Calu3 (cell line): ENCODE measurements at regions not wholly inside any gene's neighbourhood (a gene's known extent, or its start where the extent isn't known, plus 50 kb on each side); places are given as distances from the start of the nearest gene placed in this dataset.

Source experiments
- BruUV-seq: library from RNA; stranded (reverse); fragments of 400-500 nt; replicated peaks from 2 replicates; lab custom pipeline; 2021; lab: Mats Ljungman, UMichigan
- CTCF ChIA-PET: fragments of 300-600 bp; sonication (Branson Sonifier 250); formaldehyde crosslinking; loops from one replicate; lab custom pipeline; 2022; ENCODE audit warnings: antibody characterized with exemption; lab: Charles Lee
- DNase-seq: peaks from one replicate; pipeline ENCODE4 v3.0.0; 2022
- H3K27ac Mint-ChIP-seq: one replicate; pipeline ENCODE4 v1.8.0; 2022; ENCODE audit warnings: mixed read lengths; ENCODE audit not compliant: unreplicated experiment
- H3K27me3 Mint-ChIP-seq: one replicate; pipeline ENCODE4 v1.8.0; 2022; ENCODE audit warnings: mixed read lengths; ENCODE audit not compliant: unreplicated experiment
- H3K36me3 Mint-ChIP-seq: one replicate; pipeline ENCODE4 v1.8.0; 2022; ENCODE audit warnings: mild to moderate bottlenecking, moderate library complexity, mixed read lengths; ENCODE audit not compliant: insufficient read depth, unreplicated experiment
- H3K4me1 Mint-ChIP-seq: one replicate; pipeline ENCODE4 v1.8.0; 2022; ENCODE audit warnings: mild to moderate bottlenecking, low read depth, mixed read lengths; ENCODE audit not compliant: unreplicated experiment
- H3K4me3 Mint-ChIP-seq: one replicate; pipeline ENCODE4 v1.8.0; 2022; ENCODE audit warnings: mild to moderate bottlenecking, low read depth, moderate library complexity, mixed read lengths; ENCODE audit not compliant: unreplicated experiment
- H3K9me3 Mint-ChIP-seq: one replicate; pipeline ENCODE4 v1.8.0; 2022; ENCODE audit warnings: low read depth, mixed read lengths; ENCODE audit not compliant: unreplicated experiment
- CTCF ChIP-seq: fragments of 200-600 bp; IDR thresholded peaks from one replicate; pipeline ENCODE4 v1.8.0; 2022; ENCODE audit warnings: antibody characterized with exemption; ENCODE audit not compliant: unreplicated experiment
- intact Hi-C: fragments of 100-400 bp; cut with micrococcal nuclease; formaldehyde crosslinking; loops from one replicate; pipeline ENCODE4 v1.10.0; 2022; ENCODE audit not compliant: unreplicated experiment

GRCh38 chr16:85328676-85329058, 216.4 kb upstream of the CIBAR2 start:
- peaks cover 87% of the 10 kb centered on the region for H3K27me3 Mint-ChIP-seq
- BruUV-seq: no TSS peak
- no peaks in the 10 kb centered on the region for H3K9me3 Mint-ChIP-seq
- intact Hi-C loops: no loop called here
- H3K36me3 Mint-ChIP-seq: no peaks in the 10 kb centered on the region
- DNase-seq: no peak
- no peak overlapping the region for H3K4me3 Mint-ChIP-seq
- CTCF ChIA-PET: interaction anchor here (0.8 kb wide), 1 partner anchor 1061 kb away, joined by 3 read pairs; no protein-coding TSS in a partner anchor
- no peaks in the 10 kb centered on the region for H3K4me1 Mint-ChIP-seq
- H3K27ac Mint-ChIP-seq: no peak overlapping the region
- TF ChIP-seq CTCF: no peak

GRCh38 chr16:85329059-85329812, 217.0 kb upstream of the CIBAR2 start:
- Mint-ChIP-seq H3K9me3 (no peaks in the 10 kb centered on the region), H3K27ac (no peak overlapping the region), H3K4me3 (no peak overlapping the region), H3K36me3 (no peaks in the 10 kb centered on the region), H3K27me3 (peaks cover 87% of the 10 kb centered on the region), H3K4me1 (peaks cover 4% of the 10 kb centered on the region)
- DNase-seq: no peak
- intact Hi-C loops: no loop called here
- BruUV-seq: no TSS peak
- TF ChIP-seq CTCF: no peak
- CTCF ChIA-PET: interaction anchor here (0.8 kb wide), 1 partner anchor 1061 kb away, joined by 3 read pairs; no protein-coding TSS in a partner anchor

- CTCF ChIA-PET: interaction anchor here (1.0 to 1.5 kb wide), 5 partner anchors 8 to 215 kb away, joined by 3 to 10 read pairs (median 3); no protein-coding TSS in a partner anchor
- intact Hi-C loops: no loop called here
- no peaks in the 10 kb centered on the region for H3K9me3 Mint-ChIP-seq
- BruUV-seq: no TSS peak
- peaks cover 2% of the 10 kb centered on the region for H3K36me3 Mint-ChIP-seq
- no peak for DNase-seq
- peaks cover 87% of the 10 kb centered on the region for H3K27me3 Mint-ChIP-seq
- H3K4me1 Mint-ChIP-seq: peaks cover 13% of the 10 kb centered on the region
- H3K4me3 Mint-ChIP-seq: no peak overlapping the region
- H3K27ac Mint-ChIP-seq: no peak overlapping the region
- no peak for TF ChIP-seq CTCF
Observed at GRCh38 chr16:85330006-85330693, 217.9 kb upstream of the CIBAR2 start.

- intact Hi-C loops: no loop called here
- Mint-ChIP-seq H3K4me3 (no peak overlapping the region), H3K4me1 (peaks cover 18% of the 10 kb centered on the region), H3K27ac (no peak overlapping the region), H3K9me3 (no peaks in the 10 kb centered on the region), H3K36me3 (peaks cover 8% of the 10 kb centered on the region), H3K27me3 (peaks cover 92% of the 10 kb centered on the region)
- BruUV-seq: no TSS peak
- peak; percentile 49 for TF ChIP-seq CTCF
- peak; percentile 47 for DNase-seq
- CTCF ChIA-PET: interaction anchor here (0.7 to 1.5 kb wide), 7 partner anchors 9 to 216 kb away, joined by 3 to 10 read pairs (median 3); no protein-coding TSS in a partner anchor
Observed at GRCh38 chr16:85330694-85331188, 218.5 kb upstream of the CIBAR2 start.
